HCEC 1CT (cell line): ENCODE measurements at regions not wholly inside any gene's neighbourhood (a gene's known extent, or its start where the extent isn't known, plus 50 kb on each side); places are given as distances from the start of the nearest gene placed in this dataset.

ENCODE experiments used
- DNase-seq: peaks from one replicate; pipeline ENCODE4 v3.0.0-alpha.2; 2017

GRCh38 chr18:55038162-55038561, 78.9 kb upstream of the CCDC68 start:
- DNase-seq, result peak; percentile 69

GRCh38 chr18:55034742-55035141, 75.5 kb upstream of the CCDC68 start:
- DNase-seq, result no peak

- DNase-seq, result no peak
Measured at GRCh38 chr18:55031979-55032378, 72.7 kb upstream of the CCDC68 start.

DNA sequence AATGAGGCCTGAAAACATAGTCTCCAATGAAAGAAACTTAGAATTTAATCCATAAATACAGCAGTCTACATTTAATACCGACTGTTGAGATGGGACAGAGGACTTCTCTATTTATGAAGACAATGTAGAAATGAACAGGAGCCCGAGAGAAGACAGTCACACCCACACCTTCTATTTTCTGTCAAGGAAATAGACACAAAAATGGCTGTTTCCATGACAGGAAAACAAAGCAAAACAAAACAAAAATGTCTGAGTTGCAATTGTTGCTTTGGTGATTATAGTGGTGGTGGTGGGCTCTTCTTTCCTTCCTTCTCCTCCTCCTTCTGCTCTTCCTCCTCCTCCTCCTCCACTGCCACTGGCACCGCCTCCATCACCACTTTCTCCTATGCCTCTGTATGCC, 72.3 kb upstream of the CCDC68 start:
- DNase-seq, result no peak

- DNase-seq, result no peak
Measured at GRCh38 chr18:55031164-55031563, 71.9 kb upstream of the CCDC68 start.

GRCh38 chr18:55024564-55024963, 65.3 kb upstream of the CCDC68 start:
- DNase-seq, result peak; percentile 6

GRCh38 chr18:55018602-55019001, 59.3 kb upstream of the CCDC68 start:
- DNase-seq, result peak; percentile 70

GRCh38 chr18:55014095-55014494, 54.8 kb upstream of the CCDC68 start:
- no peak for DNase-seq

DNA sequence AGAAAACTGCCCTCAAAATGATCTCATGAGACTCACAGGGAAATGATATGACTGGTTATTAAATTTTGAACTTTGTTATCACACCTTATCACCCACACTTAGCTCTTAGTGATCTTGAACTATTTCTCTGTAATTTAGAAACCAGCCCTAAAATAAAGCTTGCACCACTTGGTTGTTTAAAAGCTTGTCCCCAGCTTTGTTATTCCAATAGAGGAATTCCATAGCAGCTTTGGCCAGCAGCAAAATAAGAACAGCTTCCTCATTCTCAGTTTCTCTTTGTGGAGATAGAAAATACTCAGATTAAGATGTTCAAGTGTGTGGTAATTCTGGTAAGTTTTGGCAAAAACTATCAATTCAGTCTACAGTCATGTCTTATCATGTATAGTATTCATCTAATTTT, 54.4 kb upstream of the CCDC68 start:
- DNase-seq, result no peak

DNA sequence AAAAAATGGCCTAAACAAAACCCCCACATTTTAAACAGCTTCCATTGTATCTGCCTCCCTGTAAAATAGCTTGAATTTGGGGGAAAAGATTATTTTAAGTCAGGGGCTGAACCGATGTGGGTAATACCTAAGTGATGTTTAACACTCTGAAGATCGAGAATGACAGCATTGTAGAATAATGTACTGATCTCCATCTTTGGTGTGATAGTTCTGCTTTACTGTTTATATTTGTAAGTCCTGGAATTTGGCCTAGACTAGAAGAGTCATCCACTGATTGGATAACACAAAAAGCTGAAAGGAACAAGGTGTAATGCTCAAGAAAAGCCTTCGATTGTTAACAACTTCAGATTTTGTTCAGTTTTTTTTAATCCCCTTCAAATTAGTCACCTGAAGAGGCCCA, 53.8 kb upstream of the CCDC68 start:
- DNase-seq, result no peak

DNA sequence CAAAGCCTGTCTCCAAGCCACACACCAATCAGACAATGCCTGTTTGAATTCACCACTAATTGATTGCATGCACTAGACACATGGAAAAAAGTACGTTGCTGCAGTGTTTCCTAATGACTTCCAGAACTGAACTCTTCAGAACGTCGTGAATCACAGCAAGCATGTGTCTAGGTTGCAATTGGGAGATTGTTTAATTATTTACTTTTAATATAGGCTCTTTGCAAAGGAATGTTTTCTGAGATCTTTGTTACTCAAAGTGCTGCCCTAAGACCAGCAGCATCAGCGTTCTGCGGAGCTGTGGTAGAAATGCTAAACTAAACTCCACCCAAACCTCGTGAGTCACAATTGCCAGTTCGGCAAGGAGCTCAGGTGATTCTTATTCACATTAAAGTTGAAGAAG, 52.7 kb upstream of the CCDC68 start:
- no peak for DNase-seq
